Esophagus squamous epithelium (tissue), 5 donors: ENCODE measurements at regions not wholly inside any gene's neighbourhood (a gene's known extent, or its start where the extent isn't known, plus 50 kb on each side); places are given as distances from the start of the nearest gene placed in this dataset.
A peak's percentile ranks its signal among the peaks of the same experiment; 100 is the strongest.

ENCODE experiments used
- DNase-seq: peaks from one replicate; lab custom pipeline; 2025; lab: John Stamatoyannopoulos, UW
- H3K27ac ChIP-seq, 4 donors: fragments of 200-600 bp; sonication (generic); one replicate each; pipeline ENCODE4 v1.5.1; 2016 to 2019; ENCODE audit warnings: mild to moderate bottlenecking in 1 of 4
- H3K27me3 ChIP-seq, 4 donors: fragments of 200-600 bp; sonication (generic); 1 replicate in 3 of 4; 2 replicates in 1 of 4; pipeline versions ENCODE4 v1.5.1 to v1.6.0; 2017 to 2021; ENCODE audit warnings: antibody characterized with exemption in 1 of 4
- H3K36me3 ChIP-seq, 3 donors: fragments of 200-600 bp; sonication (generic); one replicate each; pipeline ENCODE4 v1.5.1; 2016 to 2019
- H3K4me1 ChIP-seq, 3 donors: fragments of 200-600 bp; sonication (generic); one replicate each; pipeline ENCODE4 v1.5.1; 2017 to 2019
- H3K4me3 ChIP-seq, 4 donors: fragments of 200-600 bp; sonication (generic); 1 replicate in 3 of 4; 2 replicates in 1 of 4; pipeline ENCODE4 v1.5.1; 2016 to 2019; ENCODE audit warnings: mild to moderate bottlenecking in 2 of 4, moderate library complexity in 1 of 4
- H3K9me3 ChIP-seq, 3 donors: fragments of 200-600 bp; sonication (generic); one replicate each; pipeline ENCODE4 v1.5.1; 2016 to 2019
- CTCF ChIP-seq, 6 experiments: fragments of 450-650 bp in 4 of 6; fragments of 200-600 bp in 2 of 6; sonication (generic) in 2 of 6; IDR thresholded peaks; one replicate each; pipeline ENCODE4 v1.5.1; 2016 to 2019; ENCODE audit warnings: antibody characterized with exemption in 6 of 6, mild to moderate bottlenecking in 4 of 6, moderate library complexity in 4 of 6
- POLR2A ChIP-seq, 4 donors: fragments of 450-650 bp; IDR thresholded peaks; one replicate each; pipeline ENCODE4 v1.6.1; 2017; ENCODE audit warnings: antibody characterized with exemption in 4 of 4, mild to moderate bottlenecking in 4 of 4, moderate library complexity in 3 of 4
- WGBS, 2 donors: methylation state at CpG; one replicate each; pipeline ENCODE4 v1.1.5; 2018; 5-methylcytosine and 5-hydroxymethylcytosine counted together
- intact Hi-C: fragments of 100-400 bp; cut with DNase I; formaldehyde crosslinking; loops from one replicate; pipeline ENCODE4 v1.15.0; 2022
- donor health status: DM: yes; HTN: yes; CAD: no.

GRCh38 chr12:91899056-91899455 lies 246.6 kb downstream of the BTG1 start:
- DNase-seq: no peak
- intact Hi-C loops: no loop called here
- Histone ChIP-seq H3K36me3 (no peaks in the 10 kb centered on the region), H3K9me3 (no peaks in the 10 kb centered on the region), H3K4me1 (peaks cover 0 to 18% (median 6%) of the 10 kb centered on the region in 3 donors), H3K27ac (no peak overlapping the region), H3K27me3 (no peaks in the 10 kb centered on the region), H3K4me3 (no peak overlapping the region)
- no peak for TF ChIP-seq POLR2A (IDR thresholded peaks at IDR 0.05)
- 21 to 47% methylated on average over 1 of the region's 1 CpG for WGBS, 2 donors

- intact Hi-C loops: no loop called here
- 84 to 93% methylated on average over 5 of the region's 5 CpGs for WGBS, 2 donors
- TF ChIP-seq CTCF (IDR thresholded peaks at IDR 0.05): no peak
- TF ChIP-seq POLR2A (IDR thresholded peaks at IDR 0.05): no peak
- peaks cover 0 to 17% (median 0%) of the 10 kb centered on the region in 3 donors for H3K4me1 ChIP-seq
- H3K9me3 ChIP-seq: no peaks in the 10 kb centered on the region
- no peak overlapping the region for H3K4me3 ChIP-seq
- peak overlapping the region in 1 of 4 donors; percentile 40 for H3K27ac ChIP-seq
- no peaks in the 10 kb centered on the region for H3K36me3 ChIP-seq
- H3K27me3 ChIP-seq: no peaks in the 10 kb centered on the region
- no peak for DNase-seq
Measured at GRCh38 chr12:91897025-91897515, 248.6 kb downstream of the BTG1 start.

- Histone ChIP-seq H3K4me1 (peaks cover 0 to 18% (median 0%) of the 10 kb centered on the region in 3 donors), H3K27ac (peak overlapping the region in 1 of 4 donors; percentile 40), H3K36me3 (no peaks in the 10 kb centered on the region), H3K27me3 (no peaks in the 10 kb centered on the region), H3K9me3 (no peaks in the 10 kb centered on the region), H3K4me3 (no peak overlapping the region)
- 47 to 57% methylated on average over 5 of the region's 5 CpGs for WGBS, 2 donors
- TF ChIP-seq CTCF (IDR thresholded peaks at IDR 0.05): no peak
- TF ChIP-seq POLR2A (IDR thresholded peaks at IDR 0.05): no peak
- no peak for DNase-seq
- intact Hi-C loops: no loop called here
Measured at GRCh38 chr12:91896286-91897024, 249.2 kb downstream of the BTG1 start.

- Histone ChIP-seq H3K27me3 (no peaks in the 10 kb centered on the region), H3K36me3 (no peaks in the 10 kb centered on the region), H3K4me1 (peaks cover 0 to 27% (median 0%) of the 10 kb centered on the region in 3 donors), H3K9me3 (no peaks in the 10 kb centered on the region), H3K27ac (no peak overlapping the region), H3K4me3 (no peak overlapping the region)
- TF ChIP-seq CTCF (IDR thresholded peaks at IDR 0.05): no peak
- TF ChIP-seq POLR2A (IDR thresholded peaks at IDR 0.05): no peak
- intact Hi-C loops: no loop called here
- DNase-seq: no peak
Measured at GRCh38 chr12:91894911-91895310, 250.7 kb downstream of the BTG1 start.

- no peak for TF ChIP-seq POLR2A (IDR thresholded peaks at IDR 0.05)
- Histone ChIP-seq H3K9me3 (no peaks in the 10 kb centered on the region), H3K36me3 (no peaks in the 10 kb centered on the region), H3K27ac (no peak overlapping the region), H3K27me3 (no peaks in the 10 kb centered on the region), H3K4me1 (peaks cover 0 to 30% (median 0%) of the 10 kb centered on the region in 3 donors), H3K4me3 (no peak overlapping the region)
- no peak for DNase-seq
- intact Hi-C loops: no loop called here
- WGBS, 2 donors: 47 to 59% methylated on average over 3 of the region's 3 CpGs
Measured at GRCh38 chr12:91893476-91893875, 252.2 kb downstream of the BTG1 start.

GRCh38 chr12:91892081-91892855 lies 253.4 kb downstream of the BTG1 start:
- Histone ChIP-seq H3K27ac (no peak overlapping the region), H3K27me3 (no peaks in the 10 kb centered on the region), H3K36me3 (no peaks in the 10 kb centered on the region), H3K4me3 (no peak overlapping the region), H3K9me3 (no peaks in the 10 kb centered on the region), H3K4me1 (peaks cover 0 to 30% (median 0%) of the 10 kb centered on the region in 3 donors)
- intact Hi-C loops: no loop called here
- WGBS, 2 donors: 74 to 78% methylated on average over 4 of the region's 4 CpGs
- TF ChIP-seq CTCF (IDR thresholded peaks at IDR 0.05): no peak
- TF ChIP-seq POLR2A (IDR thresholded peaks at IDR 0.05): no peak
- DNase-seq: no peak
